ENCODE measurements at regions not wholly inside any gene's neighbourhood (a gene's known extent, or its start where the extent isn't known, plus 50 kb on each side); places are given as distances from the start of the nearest gene placed in this dataset.

GRCh38 chr20:60959971-60960370 lies 292.1 kb upstream of the CDH4 start:
- POLR2A ChIA-PET (ENCODE audit: partially characterized antibody) = no interaction called here

More at GRCh38 chr20:60959971-60960370, 292.1 kb upstream of the CDH4 start:
- Histone ChIP-seq H4K8ac (ENCODE audit: extremely low read depth, insufficient read depth, low read length) (no peak overlapping the region), H3K9ac (replicated peaks in 1 of 4; ENCODE audit: extremely low read depth in 1 of 4, low read depth in 3 of 4, low read length in 3 of 4) (no peak overlapping the region), H3K4me1 (replicated peaks in 1 of 4; ENCODE audit: control insufficient read depth in 3 of 4, insufficient read depth in 4 of 4, low read length in 3 of 4) (peaks cover 0 to 2% (median 0%) of the 10 kb centered on the region in 4 experiments; a peak in 1 of 7 replicates), H3K79me2 (ENCODE audit: control insufficient read depth in 1 of 2, insufficient read depth in 2 of 2, low read length in 2 of 2) (no peaks in the 10 kb centered on the region), H3K56ac (replicated peaks; ENCODE audit: insufficient read length, low read depth, low read length) (no peak overlapping the region), H3K4ac (replicated peaks; ENCODE audit: insufficient read length, low read depth, low read length) (no peak overlapping the region), H2BK15ac (ENCODE audit: low read length) (no peak overlapping the region), H3K36me3 (ENCODE audit: control insufficient read depth in 2 of 4, insufficient read depth in 4 of 4, low read length in 3 of 4) (no peaks in the 10 kb centered on the region), H3K4me3 (ENCODE audit: extremely low read depth in 1 of 4, insufficient read depth in 2 of 4, low read depth in 3 of 4, low read length in 4 of 4) (no peak overlapping the region), H4K5ac (ENCODE audit: insufficient read length, low read depth, low read length) (no peak overlapping the region), H3K23me2 (ENCODE audit: low read depth, low read length) (no peaks in the 10 kb centered on the region), H3K27ac (ENCODE audit: low read depth, low read length) (no peak overlapping the region), H2BK5ac (ENCODE audit: low read depth, low read length) (no peak overlapping the region), H2BK20ac (ENCODE audit: low read length) (no peak overlapping the region), H2BK120ac (replicated peaks; ENCODE audit: low read depth, low read length) (no peak overlapping the region), H4K91ac (replicated peaks; ENCODE audit: insufficient read length, low read length) (no peak overlapping the region), H4K20me1 (replicated peaks in 1 of 2; ENCODE audit: control insufficient read depth in 1 of 2, insufficient read depth in 2 of 2, low read length in 2 of 2) (no peaks in the 10 kb centered on the region), H3K23ac (ENCODE audit: insufficient read length) (no peak overlapping the region), H3K14ac (ENCODE audit: insufficient read length) (no peak overlapping the region), H3K18ac (ENCODE audit: extremely low read depth, low read length) (no peak overlapping the region), H3K4me2 (ENCODE audit: insufficient read depth in 1 of 2, low read depth in 2 of 2, low read length in 2 of 2) (no peak overlapping the region), H2AK5ac (ENCODE audit: low read depth, low read length) (no peak overlapping the region), H2BK12ac (ENCODE audit: low read depth, low read length) (no peak overlapping the region), H3K79me1 (ENCODE audit: low read depth, low read length) (no peaks in the 10 kb centered on the region), H2AFZ (ENCODE audit: low read length) (no peak overlapping the region), H3K9me3 (ENCODE audit: insufficient read depth in 2 of 2, low read depth in 1 of 2, low read length in 1 of 2) (no peaks in the 10 kb centered on the region), H3K27me3 (replicated peaks in 1 of 4; ENCODE audit: control insufficient read depth in 3 of 4, extremely low read depth in 1 of 4, insufficient read depth in 3 of 4, low read length in 3 of 4) (peaks cover 0 to 12% (median 7%) of the 10 kb centered on the region in 4 experiments; a peak in 4 of 7 replicates)
- FAIRE-seq (no peak), DNase-seq (ENCODE audit: low read depth in 1 of 2, low spot score in 2 of 2) (no peak)
- CTCF ChIA-PET (ENCODE audit: partially characterized antibody) = interaction anchor here (0.6 kb wide), 1 partner anchor 12 kb away, joined by 3 read pairs; no protein-coding TSS in a partner anchor
- WGBS, 2 experiments (ENCODE audit: extremely low coverage in 1 of 2, insufficient coverage in 1 of 2, insufficient read length in 1 of 2, insufficient replicate concordance in 2 of 2, low coverage in 1 of 2, low lambda C conversion rate in 2 of 2, missing lambda C conversion rate in 1 of 2) = 94% methylated on average over 3 of the region's 3 CpGs; no CpG with 5 or more reads in 1 of the 2 experiments
- TF ChIP-seq PHF8 (conservative IDR thresholded peaks at IDR 0.05; ENCODE audit: low read depth, low read length) = no peak
- no peak for TF ChIP-seq BRCA1 (IDR thresholded peaks at IDR 0.05; ENCODE audit: low read depth, low read length)
- TF ChIP-seq ASH2L (IDR thresholded peaks at IDR 0.05; ENCODE audit: low read length) = no peak
- TF ChIP-seq NANOG (IDR thresholded peaks at IDR 0.05; ENCODE audit: insufficient read depth, low read depth, low read length, poor library complexity, severe bottlenecking) = no peak
- no peak for TF ChIP-seq GTF2F1 (IDR thresholded peaks at IDR 0.05; ENCODE audit: borderline replicate concordance, low read depth, low read length)
- no peak for TF ChIP-seq ATF2 (IDR thresholded peaks at IDR 0.05; ENCODE audit: low read length)
- TF ChIP-seq TAF7 (optimal IDR thresholded peaks at IDR 0.05; ENCODE audit: borderline replicate concordance, low read depth, low read length) = no peak
- no peak for TF ChIP-seq POLR2A (IDR thresholded peaks at IDR 0.05; ENCODE audit: control extremely low read depth in 1 of 2, low read depth in 2 of 2, low read length in 2 of 2)
- TF ChIP-seq RNF2 (IDR thresholded peaks at IDR 0.05; ENCODE audit: borderline replicate concordance, low read depth, low read length, missing control alignments, poor library complexity, severe bottlenecking) = no peak
- TF ChIP-seq GABPA (IDR thresholded peaks at IDR 0.05; ENCODE audit: borderline replicate concordance, insufficient read depth, low read length) = no peak

All from H1 (cell line).